ENCODE measurements at regions not wholly inside any gene's neighbourhood (a gene's known extent, or its start where the extent isn't known, plus 50 kb on each side); places are given as distances from the start of the nearest gene placed in this dataset.

GRCh38 chr20:51335329-51335841, 207.1 kb downstream of the NFATC2 start:
- H3K4me3 ChIP-seq (ENCODE audit: low read depth, low read length): no peak overlapping the region
- no peaks in the 10 kb centered on the region for H3K4me1 ChIP-seq (ENCODE audit: control insufficient read depth, insufficient read depth, low read length)
- no peak overlapping the region for H3K9ac ChIP-seq (ENCODE audit: low read depth, low read length)
- no peaks in the 10 kb centered on the region for H3K9me3 ChIP-seq (ENCODE audit: control insufficient read depth, insufficient read depth, low read length)
- H3K27ac ChIP-seq (ENCODE audit: low read depth, low read length): peak overlapping the region; percentile 31
- no peaks in the 10 kb centered on the region for H3K36me3 ChIP-seq (ENCODE audit: control insufficient read depth, insufficient read depth, low read length)
- no peaks in the 10 kb centered on the region for H3K27me3 ChIP-seq (ENCODE audit: control insufficient read depth, insufficient read depth, low read length)

- H3K27me3 ChIP-seq (ENCODE audit: control insufficient read depth, insufficient read depth, low read length): no peaks in the 10 kb centered on the region
- H3K27ac ChIP-seq (ENCODE audit: low read depth, low read length): no peak overlapping the region
- no peaks in the 10 kb centered on the region for H3K4me1 ChIP-seq (ENCODE audit: control insufficient read depth, insufficient read depth, low read length)
- H3K4me3 ChIP-seq (ENCODE audit: low read depth, low read length): no peak overlapping the region
- H3K9ac ChIP-seq (ENCODE audit: low read depth, low read length): no peak overlapping the region
- no peaks in the 10 kb centered on the region for H3K9me3 ChIP-seq (ENCODE audit: control insufficient read depth, insufficient read depth, low read length)
- H3K36me3 ChIP-seq (ENCODE audit: control insufficient read depth, insufficient read depth, low read length): no peaks in the 10 kb centered on the region
Measured at GRCh38 chr20:51334609-51335008, 207.9 kb downstream of the NFATC2 start.

GRCh38 chr20:51333971-51334370, 208.5 kb downstream of the NFATC2 start:
- Histone ChIP-seq H3K36me3 (ENCODE audit: control insufficient read depth, insufficient read depth, low read length) (no peaks in the 10 kb centered on the region), H3K27me3 (ENCODE audit: control insufficient read depth, insufficient read depth, low read length) (no peaks in the 10 kb centered on the region), H3K9me3 (ENCODE audit: control insufficient read depth, insufficient read depth, low read length) (no peaks in the 10 kb centered on the region), H3K4me3 (ENCODE audit: low read depth, low read length) (no peak overlapping the region), H3K9ac (ENCODE audit: low read depth, low read length) (no peak overlapping the region), H3K4me1 (ENCODE audit: control insufficient read depth, insufficient read depth, low read length) (no peaks in the 10 kb centered on the region), H3K27ac (ENCODE audit: low read depth, low read length) (no peak overlapping the region)

- Histone ChIP-seq H3K36me3 (ENCODE audit: control insufficient read depth, insufficient read depth, low read length) (no peaks in the 10 kb centered on the region), H3K9me3 (ENCODE audit: control insufficient read depth, insufficient read depth, low read length) (no peaks in the 10 kb centered on the region), H3K27ac (ENCODE audit: low read depth, low read length) (no peak overlapping the region), H3K9ac (ENCODE audit: low read depth, low read length) (no peak overlapping the region), H3K4me1 (ENCODE audit: control insufficient read depth, insufficient read depth, low read length) (no peaks in the 10 kb centered on the region), H3K27me3 (ENCODE audit: control insufficient read depth, insufficient read depth, low read length) (no peaks in the 10 kb centered on the region), H3K4me3 (ENCODE audit: low read depth, low read length) (no peak overlapping the region)
Measured at GRCh38 chr20:51333446-51333845, 209.1 kb downstream of the NFATC2 start.

- Histone ChIP-seq H3K27me3 (ENCODE audit: control insufficient read depth, insufficient read depth, low read length) (no peaks in the 10 kb centered on the region), H3K4me3 (ENCODE audit: low read depth, low read length) (no peak overlapping the region), H3K36me3 (ENCODE audit: control insufficient read depth, insufficient read depth, low read length) (no peaks in the 10 kb centered on the region), H3K9me3 (ENCODE audit: control insufficient read depth, insufficient read depth, low read length) (no peaks in the 10 kb centered on the region), H3K27ac (ENCODE audit: low read depth, low read length) (no peak overlapping the region), H3K9ac (ENCODE audit: low read depth, low read length) (no peak overlapping the region), H3K4me1 (ENCODE audit: control insufficient read depth, insufficient read depth, low read length) (no peaks in the 10 kb centered on the region)
Measured at GRCh38 chr20:51331481-51331880, 211.0 kb downstream of the NFATC2 start.

GRCh38 chr20:51329845-51330244, 212.7 kb downstream of the NFATC2 start:
- Histone ChIP-seq H3K9me3 (ENCODE audit: control insufficient read depth, insufficient read depth, low read length) (no peaks in the 10 kb centered on the region; the same call in 1 of the 2 replicates), H3K9ac (ENCODE audit: low read depth, low read length) (no peak overlapping the region), H3K4me3 (ENCODE audit: low read depth, low read length) (no peak overlapping the region), H3K27me3 (ENCODE audit: control insufficient read depth, insufficient read depth, low read length) (no peaks in the 10 kb centered on the region), H3K36me3 (ENCODE audit: control insufficient read depth, insufficient read depth, low read length) (no peaks in the 10 kb centered on the region), H3K4me1 (ENCODE audit: control insufficient read depth, insufficient read depth, low read length) (no peaks in the 10 kb centered on the region), H3K27ac (ENCODE audit: low read depth, low read length) (no peak overlapping the region)

GRCh38 chr20:51327251-51327841, 215.2 kb downstream of the NFATC2 start:
- no peaks in the 10 kb centered on the region for H3K4me1 ChIP-seq (ENCODE audit: control insufficient read depth, insufficient read depth, low read length)
- H3K36me3 ChIP-seq (ENCODE audit: control insufficient read depth, insufficient read depth, low read length): no peaks in the 10 kb centered on the region
- no peak overlapping the region for H3K27ac ChIP-seq (ENCODE audit: low read depth, low read length)
- H3K27me3 ChIP-seq (ENCODE audit: control insufficient read depth, insufficient read depth, low read length): no peaks in the 10 kb centered on the region
- H3K4me3 ChIP-seq (ENCODE audit: low read depth, low read length): no peak overlapping the region
- no peaks in the 10 kb centered on the region; the same call in 1 of the 2 replicates for H3K9me3 ChIP-seq (ENCODE audit: control insufficient read depth, insufficient read depth, low read length)
- H3K9ac ChIP-seq (ENCODE audit: low read depth, low read length): no peak overlapping the region

GRCh38 chr20:51326201-51326819, 216.2 kb downstream of the NFATC2 start:
- H3K27me3 ChIP-seq (ENCODE audit: control insufficient read depth, insufficient read depth, low read length): no peaks in the 10 kb centered on the region
- no peak overlapping the region for H3K9ac ChIP-seq (ENCODE audit: low read depth, low read length)
- no peaks in the 10 kb centered on the region; the same call in 1 of the 2 replicates for H3K9me3 ChIP-seq (ENCODE audit: control insufficient read depth, insufficient read depth, low read length)
- H3K36me3 ChIP-seq (ENCODE audit: control insufficient read depth, insufficient read depth, low read length): no peaks in the 10 kb centered on the region
- no peak overlapping the region for H3K4me3 ChIP-seq (ENCODE audit: low read depth, low read length)
- H3K4me1 ChIP-seq (ENCODE audit: control insufficient read depth, insufficient read depth, low read length): no peaks in the 10 kb centered on the region
- H3K27ac ChIP-seq (ENCODE audit: low read depth, low read length): no peak overlapping the region

- Histone ChIP-seq H3K9ac (ENCODE audit: low read depth, low read length) (no peak overlapping the region), H3K27me3 (ENCODE audit: control insufficient read depth, insufficient read depth, low read length) (no peaks in the 10 kb centered on the region), H3K36me3 (ENCODE audit: control insufficient read depth, insufficient read depth, low read length) (no peaks in the 10 kb centered on the region), H3K4me3 (ENCODE audit: low read depth, low read length) (no peak overlapping the region), H3K27ac (ENCODE audit: low read depth, low read length) (peak overlapping the region; percentile 34), H3K4me1 (ENCODE audit: control insufficient read depth, insufficient read depth, low read length) (peaks cover 9% of the 10 kb centered on the region), H3K9me3 (ENCODE audit: control insufficient read depth, insufficient read depth, low read length) (no peaks in the 10 kb centered on the region; the same call in 1 of the 2 replicates)
Measured at GRCh38 chr20:51322164-51322707, 220.3 kb downstream of the NFATC2 start.

- peaks cover 9% of the 10 kb centered on the region for H3K4me1 ChIP-seq (ENCODE audit: control insufficient read depth, insufficient read depth, low read length)
- no peaks in the 10 kb centered on the region; the same call in 1 of the 2 replicates for H3K9me3 ChIP-seq (ENCODE audit: control insufficient read depth, insufficient read depth, low read length)
- H3K27me3 ChIP-seq (ENCODE audit: control insufficient read depth, insufficient read depth, low read length): no peaks in the 10 kb centered on the region
- H3K27ac ChIP-seq (ENCODE audit: low read depth, low read length): peak overlapping the region; percentile 34
- H3K4me3 ChIP-seq (ENCODE audit: low read depth, low read length): no peak overlapping the region
- no peak overlapping the region for H3K9ac ChIP-seq (ENCODE audit: low read depth, low read length)
- no peaks in the 10 kb centered on the region for H3K36me3 ChIP-seq (ENCODE audit: control insufficient read depth, insufficient read depth, low read length)
Measured at GRCh38 chr20:51321343-51322163, 221.0 kb downstream of the NFATC2 start.
